LoVo (cell line): ENCODE measurements at regions not wholly inside any gene's neighbourhood (a gene's known extent, or its start where the extent isn't known, plus 50 kb on each side); places are given as distances from the start of the nearest gene placed in this dataset.
"Not testable (repeated sequence)": the region's sequence is repeated elsewhere in the genome, so short reads cannot be mapped to it uniquely, and the experiment has no call there.

Experiments used
- DNase-seq: peaks from one replicate; pipeline ENCODE4 v3.0.0-alpha.2; 2016; ENCODE audit warnings: low spot score

GRCh38 chr14:76699939-76700590 is 61.2 kb upstream of the VASH1 start:
- no peak for DNase-seq

- DNase-seq, result no peak
Measured at GRCh38 chr14:76701436-76701835, 59.8 kb upstream of the VASH1 start.

- no peak for DNase-seq
Measured at GRCh38 chr14:76701981-76702380, 59.3 kb upstream of the VASH1 start.

GRCh38 chr14:76705214-76705613 is 56.1 kb upstream of the VASH1 start:
- DNase-seq, result no peak

- DNase-seq, result not testable (repeated sequence)
Measured at GRCh38 chr14:76706207-76706606, 55.1 kb upstream of the VASH1 start.

- DNase-seq, result no peak
Measured at GRCh38 chr14:76706811-76707210, 54.5 kb upstream of the VASH1 start.

GRCh38 chr14:76708028-76708427 is 53.2 kb upstream of the VASH1 start:
- DNase-seq, result no peak

- no peak for DNase-seq
Measured at GRCh38 chr14:76708771-76709170, 52.5 kb upstream of the VASH1 start.

GRCh38 chr14:76710056-76711010 is 50.9 kb upstream of the VASH1 start:
- peak; percentile 55 for DNase-seq
